ENCODE measurements at regions not wholly inside any gene's neighbourhood (a gene's known extent, or its start where the extent isn't known, plus 50 kb on each side); places are given as distances from the start of the nearest gene placed in this dataset.

DNA sequence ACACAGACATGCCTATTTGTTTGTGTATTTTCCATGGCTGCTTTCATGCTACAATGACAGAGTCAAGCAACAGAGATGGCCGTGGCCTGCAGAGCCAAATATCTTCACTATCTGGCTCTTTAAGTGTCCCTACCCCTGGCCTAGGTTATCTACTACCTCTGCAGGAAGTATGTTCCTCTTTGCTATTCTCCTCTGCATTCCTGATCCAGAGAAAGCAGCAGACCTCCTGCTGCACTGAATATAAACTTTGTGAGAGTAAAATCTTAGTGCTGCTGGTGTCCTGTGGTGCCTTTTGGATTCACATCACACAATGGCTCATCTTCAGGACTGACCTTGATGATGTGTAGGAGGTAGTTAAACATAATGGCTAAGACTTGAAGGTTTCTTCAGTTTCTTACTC lies 233.4 kb downstream of the IPO8 start:
- no peak overlapping the region for H3K27ac Mint-ChIP-seq (ENCODE audit: unreplicated experiment)
- H3K27me3 Mint-ChIP-seq (ENCODE audit: low read depth): peaks cover 8% of the 10 kb centered on the region
- TF ChIP-seq, protein P1, sequence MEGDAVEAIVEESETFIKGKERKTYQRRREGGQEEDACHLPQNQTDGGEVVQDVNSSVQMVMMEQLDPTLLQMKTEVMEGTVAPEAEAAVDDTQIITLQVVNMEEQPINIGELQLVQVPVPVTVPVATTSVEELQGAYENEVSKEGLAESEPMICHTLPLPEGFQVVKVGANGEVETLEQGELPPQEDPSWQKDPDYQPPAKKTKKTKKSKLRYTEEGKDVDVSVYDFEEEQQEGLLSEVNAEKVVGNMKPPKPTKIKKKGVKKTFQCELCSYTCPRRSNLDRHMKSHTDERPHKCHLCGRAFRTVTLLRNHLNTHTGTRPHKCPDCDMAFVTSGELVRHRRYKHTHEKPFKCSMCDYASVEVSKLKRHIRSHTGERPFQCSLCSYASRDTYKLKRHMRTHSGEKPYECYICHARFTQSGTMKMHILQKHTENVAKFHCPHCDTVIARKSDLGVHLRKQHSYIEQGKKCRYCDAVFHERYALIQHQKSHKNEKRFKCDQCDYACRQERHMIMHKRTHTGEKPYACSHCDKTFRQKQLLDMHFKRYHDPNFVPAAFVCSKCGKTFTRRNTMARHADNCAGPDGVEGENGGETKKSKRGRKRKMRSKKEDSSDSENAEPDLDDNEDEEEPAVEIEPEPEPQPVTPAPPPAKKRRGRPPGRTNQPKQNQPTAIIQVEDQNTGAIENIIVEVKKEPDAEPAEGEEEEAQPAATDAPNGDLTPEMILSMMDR (IDR thresholded peaks at IDR 0.05): no peak
- no peak for DNase-seq (ENCODE audit: low spot score)
- H3K4me3 Mint-ChIP-seq (ENCODE audit: unreplicated experiment): no peak overlapping the region
- no peaks in the 10 kb centered on the region for H3K9me3 Mint-ChIP-seq (ENCODE audit: low read depth)
- peaks cover 5% of the 10 kb centered on the region for H3K4me1 Mint-ChIP-seq (ENCODE audit: low read depth)
- no peaks in the 10 kb centered on the region for H3K36me3 Mint-ChIP-seq (ENCODE audit: low read depth)

DNA sequence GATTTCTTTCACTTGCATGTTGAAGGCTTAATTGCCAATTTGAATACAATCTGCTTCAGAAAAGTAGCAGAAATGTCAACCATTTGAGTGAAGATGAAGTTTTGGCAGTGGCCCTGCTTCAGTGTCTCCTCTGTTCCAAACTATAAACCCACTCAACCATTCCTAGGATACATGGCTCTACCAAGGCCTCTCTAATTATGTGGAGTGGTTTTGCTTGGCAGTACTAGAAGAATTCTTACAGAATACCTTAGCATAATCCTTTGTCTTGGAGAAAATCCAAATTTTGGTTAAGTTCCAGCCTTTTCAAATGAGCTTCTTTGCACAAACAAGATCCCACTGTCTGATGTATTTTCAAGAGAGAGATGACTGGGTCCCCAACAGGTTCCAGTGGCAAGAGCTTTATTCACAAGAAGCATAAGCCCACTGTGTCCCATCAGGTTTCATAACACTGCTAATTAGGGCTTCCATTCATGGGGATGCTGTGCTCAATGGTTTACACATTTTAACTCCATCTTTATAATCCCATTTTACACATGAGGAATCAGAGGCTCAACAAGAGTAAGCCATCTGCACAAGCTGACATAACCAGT lies 234.5 kb downstream of the IPO8 start:
- no peak for DNase-seq (ENCODE audit: low spot score)
- Mint-ChIP-seq H3K27ac (ENCODE audit: unreplicated experiment) (no peak overlapping the region), H3K27me3 (ENCODE audit: low read depth) (peaks cover 5% of the 10 kb centered on the region), H3K36me3 (ENCODE audit: low read depth) (no peaks in the 10 kb centered on the region), H3K4me3 (ENCODE audit: unreplicated experiment) (no peak overlapping the region), H3K4me1 (ENCODE audit: low read depth) (peaks cover 5% of the 10 kb centered on the region), H3K9me3 (ENCODE audit: low read depth) (no peaks in the 10 kb centered on the region)
- TF ChIP-seq, protein P1 (IDR thresholded peaks at IDR 0.05): no peak

DNA sequence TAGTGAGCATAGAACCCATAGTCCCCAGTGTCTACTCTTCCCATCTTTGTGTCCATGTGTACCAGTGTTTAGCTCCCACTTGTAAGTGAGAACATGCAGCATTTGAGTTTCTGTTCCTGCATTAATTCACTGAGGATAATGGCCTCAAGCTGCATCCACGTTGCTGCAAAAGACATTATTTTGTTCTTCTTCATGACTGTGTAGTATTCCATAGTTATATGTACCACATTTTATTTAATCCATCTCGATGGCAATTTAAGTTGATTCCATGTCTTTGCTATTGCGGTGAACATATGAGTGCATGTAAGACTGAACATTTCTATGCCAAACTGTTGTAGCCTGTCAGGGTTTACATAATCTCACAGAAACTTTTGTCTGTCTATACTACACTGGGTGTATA lies 237.2 kb downstream of the IPO8 start:
- Mint-ChIP-seq H3K27ac (ENCODE audit: unreplicated experiment) (no peak overlapping the region), H3K4me1 (ENCODE audit: low read depth) (peaks cover 5% of the 10 kb centered on the region), H3K9me3 (ENCODE audit: low read depth) (no peaks in the 10 kb centered on the region), H3K36me3 (ENCODE audit: low read depth) (no peaks in the 10 kb centered on the region), H3K4me3 (ENCODE audit: unreplicated experiment) (no peak overlapping the region), H3K27me3 (ENCODE audit: low read depth) (peaks cover 2% of the 10 kb centered on the region)
- TF ChIP-seq, protein P1 (IDR thresholded peaks at IDR 0.05): no peak
- no peak for DNase-seq (ENCODE audit: low spot score)

DNA sequence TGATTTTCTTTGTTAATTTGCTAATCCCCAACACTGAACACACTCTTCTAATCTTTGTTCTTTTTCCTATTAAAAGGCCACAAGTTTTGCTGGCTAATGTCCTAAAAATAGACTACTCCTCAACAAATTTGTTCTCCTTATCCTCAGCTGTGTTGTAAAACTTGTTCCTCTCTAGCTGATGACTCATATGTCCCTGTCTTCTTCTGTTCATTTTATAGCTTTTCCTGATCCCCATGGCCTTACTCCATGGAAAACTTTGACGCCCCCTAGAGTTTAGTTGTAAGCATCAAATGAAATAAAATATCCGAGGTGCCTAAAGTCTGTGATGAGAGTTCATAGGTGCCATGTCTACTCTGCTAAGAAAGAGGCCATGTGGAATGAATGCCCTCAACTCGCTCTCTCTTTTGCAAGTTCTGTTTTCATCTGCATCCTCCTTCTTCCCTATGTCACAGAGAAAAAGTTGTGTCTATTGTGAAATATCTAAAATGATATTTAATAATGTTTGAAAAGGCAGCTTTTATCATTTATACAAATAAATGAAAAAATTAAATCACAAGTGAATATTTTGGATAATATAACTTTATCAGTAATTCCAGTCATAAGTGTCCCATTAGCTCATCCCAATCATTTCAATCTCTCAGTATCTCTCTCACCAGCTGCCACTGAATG lies 237.9 kb downstream of the IPO8 start:
- no peaks in the 10 kb centered on the region for H3K27me3 Mint-ChIP-seq (ENCODE audit: low read depth)
- H3K4me1 Mint-ChIP-seq (ENCODE audit: low read depth): peaks cover 5% of the 10 kb centered on the region
- H3K36me3 Mint-ChIP-seq (ENCODE audit: low read depth): no peaks in the 10 kb centered on the region
- H3K9me3 Mint-ChIP-seq (ENCODE audit: low read depth): no peaks in the 10 kb centered on the region
- TF ChIP-seq, protein P1 (IDR thresholded peaks at IDR 0.05): peak; percentile 61
- no peak overlapping the region for H3K4me3 Mint-ChIP-seq (ENCODE audit: unreplicated experiment)
- no peak overlapping the region for H3K27ac Mint-ChIP-seq (ENCODE audit: unreplicated experiment)
- no peak for DNase-seq (ENCODE audit: low spot score)

DNA sequence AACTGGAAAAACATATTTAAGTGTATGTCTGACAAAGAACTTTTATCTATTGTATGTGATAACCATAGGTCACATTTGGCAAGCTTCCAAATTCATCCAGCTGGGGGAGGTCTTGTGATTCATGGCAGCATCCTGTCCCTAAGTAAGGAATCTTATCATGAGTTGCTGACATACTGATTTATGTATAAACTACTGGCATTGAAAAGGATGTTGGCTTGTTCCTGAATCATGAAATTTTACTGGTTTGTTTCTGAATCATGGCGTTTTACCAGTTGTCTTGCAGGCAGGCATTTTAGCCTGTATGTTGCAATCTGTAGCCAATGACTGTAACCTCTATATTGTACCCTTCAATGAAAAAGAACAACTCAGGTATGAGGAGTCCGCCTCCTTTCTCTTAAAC lies 244.8 kb downstream of the IPO8 start:
- TF ChIP-seq, protein P1 (IDR thresholded peaks at IDR 0.05): no peak
- Mint-ChIP-seq H3K9me3 (ENCODE audit: low read depth) (peaks cover 35% of the 10 kb centered on the region), H3K27ac (ENCODE audit: unreplicated experiment) (no peak overlapping the region), H3K27me3 (ENCODE audit: low read depth) (peaks cover 9% of the 10 kb centered on the region), H3K4me3 (ENCODE audit: unreplicated experiment) (no peak overlapping the region), H3K36me3 (ENCODE audit: low read depth) (no peaks in the 10 kb centered on the region), H3K4me1 (ENCODE audit: low read depth) (no peaks in the 10 kb centered on the region)
- no peak for DNase-seq (ENCODE audit: low spot score)
